SK-N-SH treated with all-trans-retinoic acid at 6 μM for 48 hours (cell line): ENCODE measurements at regions not wholly inside any gene's neighbourhood (a gene's known extent, or its start where the extent isn't known, plus 50 kb on each side); places are given as distances from the start of the nearest gene placed in this dataset.

Experiments
- ATAC-seq: fragments of 200-7000 bp; cut with Tn5 transposase; 3 replicates; pipeline ENCODE4 v1.9.1; 2020; ENCODE audit warnings: mild to moderate bottlenecking, moderate library complexity
- ARNTL ChIP-seq: fragments of 450-650 bp; formaldehyde crosslinking; IDR thresholded peaks from 2 replicates; pipeline ENCODE4 v1.5.0; 2020; ENCODE audit warnings: low read depth, mild to moderate bottlenecking, moderate library complexity, borderline replicate concordance
- BACH2 ChIP-seq: fragments of 250-450 bp; sonication (Bioruptor Pico); IDR thresholded peaks from 2 replicates; pipeline ENCODE4 v1.9.0; 2021; ENCODE audit warnings: mild to moderate bottlenecking, borderline replicate concordance
- CREB5 ChIP-seq: fragments of 250-450 bp; sonication (Bioruptor Pico); IDR thresholded peaks from 2 replicates; pipeline ENCODE4 v1.5.1; 2020; ENCODE audit warnings: low read depth, mild to moderate bottlenecking, moderate library complexity
- CSDC2 ChIP-seq: fragments of 250-450 bp; sonication (Bioruptor Pico); IDR thresholded peaks from 2 replicates; pipeline ENCODE4 v1.5.0; 2020; ENCODE audit warnings: mild to moderate bottlenecking, moderate library complexity
- CSRNP3 ChIP-seq: fragments of 250-450 bp; sonication (Bioruptor Pico); IDR thresholded peaks from 2 replicates; pipeline ENCODE4 v1.5.1; 2021; ENCODE audit warnings: mild to moderate bottlenecking, moderate library complexity
- ESRRG ChIP-seq: fragments of 250-450 bp; sonication (Bioruptor Pico); IDR thresholded peaks from 2 replicates; pipeline ENCODE4 v1.6.1; 2021; ENCODE audit warnings: mild to moderate bottlenecking
- GLIS3 ChIP-seq: fragments of 250-450 bp; sonication (Bioruptor Pico); IDR thresholded peaks from 2 replicates; pipeline ENCODE4 v1.5.0; 2020; ENCODE audit warnings: mild to moderate bottlenecking, moderate library complexity
- ISL1 ChIP-seq: fragments of 250-450 bp; sonication (Bioruptor Pico); IDR thresholded peaks from 2 replicates; pipeline ENCODE4 v2.1.2; 2022; ENCODE audit warnings: mild to moderate bottlenecking, moderate library complexity
- OSR1 ChIP-seq: fragments of 250-450 bp; sonication (Bioruptor Pico); IDR thresholded peaks from 2 replicates; pipeline ENCODE4 v1.8.0; 2022; ENCODE audit warnings: moderate library complexity, mild to moderate bottlenecking, inconsistent platforms
- PATZ1 ChIP-seq: fragments of 250-450 bp; sonication (Bioruptor Pico); IDR thresholded peaks from 2 replicates; pipeline ENCODE4 v1.8.0; 2020; ENCODE audit warnings: mild to moderate bottlenecking, moderate library complexity, borderline replicate concordance
- POU6F1 ChIP-seq: fragments of 250-450 bp; sonication (Bioruptor Pico); IDR thresholded peaks from 2 replicates; pipeline ENCODE4 v1.8.0; 2021; ENCODE audit warnings: low read depth, mild to moderate bottlenecking, moderate library complexity, borderline replicate concordance
- PPARA ChIP-seq: fragments of 250-450 bp; sonication (Bioruptor Pico); IDR thresholded peaks from 2 replicates; pipeline ENCODE4 v1.5.0; 2020; ENCODE audit warnings: mild to moderate bottlenecking, borderline replicate concordance
- RARB ChIP-seq: fragments of 250-450 bp; sonication (Bioruptor Pico); IDR thresholded peaks from 2 replicates; pipeline ENCODE4 v1.8.0; 2021; ENCODE audit warnings: mild to moderate bottlenecking, moderate library complexity
- SNAI2 ChIP-seq: fragments of 250-450 bp; sonication (Bioruptor Pico); IDR thresholded peaks from 2 replicates; pipeline ENCODE4 v1.5.0; 2020; ENCODE audit warnings: mild to moderate bottlenecking, moderate library complexity
- TCF4 ChIP-seq: fragments of 250-450 bp; sonication (Bioruptor Pico); IDR thresholded peaks from 2 replicates; pipeline ENCODE4 v1.8.0; 2021; ENCODE audit warnings: mild to moderate bottlenecking, moderate library complexity, borderline replicate concordance
- TOX ChIP-seq: fragments of 250-450 bp; sonication (Bioruptor Pico); IDR thresholded peaks from 2 replicates; pipeline ENCODE4 v1.8.0; 2021; ENCODE audit warnings: mild to moderate bottlenecking, moderate library complexity, borderline replicate concordance
- TSHZ2 ChIP-seq: fragments of 250-450 bp; sonication (Bioruptor Pico); IDR thresholded peaks from 2 replicates; pipeline ENCODE4 v1.5.0; 2020; ENCODE audit warnings: mild to moderate bottlenecking, moderate library complexity
- ZC3H10 ChIP-seq: fragments of 250-450 bp; sonication (Bioruptor Pico); IDR thresholded peaks from 2 replicates; pipeline ENCODE4 v1.5.1; 2021; ENCODE audit warnings: mild to moderate bottlenecking, moderate library complexity
- ZFP3 ChIP-seq: fragments of 250-450 bp; sonication (Bioruptor Pico); IDR thresholded peaks from 2 replicates; pipeline ENCODE4 v1.5.0; 2020; ENCODE audit warnings: mild to moderate bottlenecking, moderate library complexity
- ZFP30 ChIP-seq: fragments of 450-650 bp; formaldehyde crosslinking; IDR thresholded peaks from 2 replicates; pipeline ENCODE4 v1.5.0; 2022; ENCODE audit warnings: mild to moderate bottlenecking, moderate library complexity
- ZNF565 ChIP-seq: fragments of 450-650 bp; formaldehyde crosslinking; conservative IDR thresholded peaks from 2 replicates; pipeline ENCODE4 v1.5.0; 2020; ENCODE audit warnings: low read depth, mild to moderate bottlenecking, moderate library complexity
- ZNF70 ChIP-seq: fragments of 450-650 bp; formaldehyde crosslinking; IDR thresholded peaks from 2 replicates; pipeline ENCODE4 v1.5.0; 2020; ENCODE audit warnings: mild to moderate bottlenecking, moderate library complexity
- ZNF8 ChIP-seq: fragments of 450-650 bp; formaldehyde crosslinking; IDR thresholded peaks from 2 replicates; pipeline ENCODE4 v1.5.0; 2020; ENCODE audit warnings: mild to moderate bottlenecking, moderate library complexity

- no peak for ATAC-seq
- TF ChIP-seq PATZ1 (no peak), ZNF70 (no peak), ESRRG (CRISPR knock-in tag) (no peak), RARB (CRISPR knock-in tag) (no peak), TOX (CRISPR knock-in tag) (no peak), BACH2 (CRISPR knock-in tag) (no peak), ZFP3 (CRISPR knock-in tag) (no peak), POU6F1 (no peak), CREB5 (CRISPR knock-in tag) (no peak), ISL1 (CRISPR knock-in tag) (no peak), OSR1 (CRISPR knock-in tag) (no peak), TSHZ2 (no peak), ZNF565 (CRISPR knock-in tag) (no peak), CSDC2 (no peak), ZFP30 (CRISPR knock-in tag) (no peak)
These were observed 373.9 kb upstream of the CFAP20DC start for GRCh38 chr3:59423707-59424106.

GRCh38 chr3:59422312-59422711 is 372.5 kb upstream of the CFAP20DC start:
- ATAC-seq = no peak
- no peak for TF ChIP-seq ZFP30 (CRISPR knock-in tag)
- no peak for TF ChIP-seq ZNF70
- no peak for TF ChIP-seq TCF4 (CRISPR knock-in tag)
- TF ChIP-seq ZNF8 (CRISPR knock-in tag) = no peak
- TF ChIP-seq CSDC2 = no peak
- TF ChIP-seq PPARA (CRISPR knock-in tag) = no peak
- TF ChIP-seq ZC3H10 (CRISPR knock-in tag) = no peak
- no peak for TF ChIP-seq ARNTL
- TF ChIP-seq CSRNP3 (CRISPR knock-in tag) = no peak
- no peak for TF ChIP-seq SNAI2 (CRISPR knock-in tag)
- TF ChIP-seq GLIS3 = no peak

GRCh38 chr3:59418836-59419235 is 369.0 kb upstream of the CFAP20DC start:
- ATAC-seq = no peak
- TF ChIP-seq ZFP30 (CRISPR knock-in tag) = no peak
- TF ChIP-seq ISL1 (CRISPR knock-in tag) = no peak
- no peak for TF ChIP-seq PATZ1
- TF ChIP-seq ZC3H10 (CRISPR knock-in tag) = no peak
- TF ChIP-seq CSRNP3 (CRISPR knock-in tag) = no peak
- no peak for TF ChIP-seq POU6F1
- TF ChIP-seq ZNF8 (CRISPR knock-in tag) = no peak
- no peak for TF ChIP-seq RARB (CRISPR knock-in tag)
- TF ChIP-seq ZNF70 = no peak
- TF ChIP-seq GLIS3 = no peak
- no peak for TF ChIP-seq PPARA (CRISPR knock-in tag)
